ENCODE measurements at regions not wholly inside any gene's neighbourhood (a gene's known extent, or its start where the extent isn't known, plus 50 kb on each side); places are given as distances from the start of the nearest gene placed in this dataset.
"Not testable (repeated sequence)": the region's sequence is repeated elsewhere in the genome, so short reads cannot be mapped to it uniquely, and the experiment has no call there.

DNA sequence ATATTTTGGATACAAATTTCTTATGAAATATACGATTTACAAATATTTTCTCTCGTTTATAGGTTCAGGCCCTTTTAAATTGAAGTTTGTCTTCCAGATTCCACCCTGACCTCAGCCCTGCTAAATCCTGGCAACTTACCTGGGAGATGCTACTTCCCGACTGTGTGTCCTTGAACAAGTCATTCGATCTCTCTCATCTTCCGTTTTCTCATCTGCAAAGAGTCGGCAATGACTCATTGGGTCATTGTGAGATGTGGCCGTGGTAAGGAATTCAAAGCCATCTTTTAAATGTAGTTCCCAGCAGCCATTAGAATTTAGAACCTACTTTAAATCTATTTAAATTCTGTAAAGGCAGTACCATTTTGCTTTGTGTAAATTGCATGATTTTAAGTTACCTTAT, 72.5 kb downstream of the LHX2 start:
- DNase-seq, result no peak

GRCh38 chr9:124087226-124087625, 75.7 kb downstream of the LHX2 start:
- DNase-seq, result no peak

DNA sequence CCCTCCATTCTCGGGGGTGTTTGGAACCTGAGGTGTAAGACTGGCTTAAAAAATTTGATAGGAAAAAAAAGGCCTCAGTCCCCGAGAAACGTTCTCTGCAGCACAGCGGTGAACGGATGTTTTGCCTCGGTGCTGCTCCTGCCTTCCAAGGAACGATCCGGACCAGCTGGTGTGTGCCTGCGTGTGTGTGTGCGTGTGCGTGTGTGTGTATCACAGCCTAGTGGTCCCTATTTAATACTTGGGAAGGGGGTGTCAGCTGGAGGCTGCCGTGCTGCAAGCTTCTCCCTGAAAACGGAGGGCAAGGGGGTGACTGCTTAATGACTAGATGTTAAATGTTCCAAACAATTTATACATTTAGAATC, 76.9 kb downstream of the LHX2 start:
- DNase-seq, result no peak

DNA sequence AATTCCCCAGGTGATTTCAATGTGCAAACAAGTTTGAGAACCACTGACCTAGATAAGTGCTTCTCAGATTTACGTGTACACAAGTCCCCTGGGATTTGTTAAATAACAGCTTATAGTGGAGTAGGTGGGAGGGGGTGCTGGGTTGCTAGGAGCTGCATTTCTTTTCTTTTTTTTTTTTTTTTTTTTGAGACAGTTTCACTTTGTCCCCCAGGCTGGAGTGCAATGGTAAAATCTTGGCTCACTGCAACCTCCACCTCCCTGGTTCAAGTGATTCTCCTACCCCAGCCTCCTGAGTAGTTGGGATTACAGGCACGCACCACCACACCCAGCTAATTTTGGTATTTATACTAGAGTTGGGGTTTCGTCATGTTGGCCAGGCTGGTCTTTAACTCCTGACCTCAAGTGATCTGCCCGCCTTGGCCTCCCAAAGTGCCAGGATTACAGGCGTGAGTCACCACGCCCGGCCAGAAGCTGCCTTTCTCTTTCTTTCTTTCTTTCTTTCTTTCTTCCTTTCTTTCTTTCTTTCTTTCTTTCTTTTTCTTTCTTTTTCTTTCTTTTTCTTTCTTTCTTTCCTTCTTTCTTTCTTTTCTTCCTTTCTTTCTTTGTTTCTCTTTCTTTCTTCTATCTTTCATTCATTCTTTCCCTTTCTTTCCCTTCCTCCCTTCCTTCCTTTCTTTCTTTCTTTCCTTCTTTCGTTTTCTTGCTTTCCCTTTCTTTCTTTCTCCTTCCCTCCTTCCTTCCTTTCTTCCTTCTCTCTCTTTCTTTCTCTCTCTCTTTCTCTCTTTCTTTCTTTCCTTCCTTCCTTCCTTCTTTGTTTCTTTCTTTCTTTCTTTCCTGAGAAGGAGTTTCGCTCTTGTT, 78.3 kb downstream of the LHX2 start:
- DNase-seq, result not testable (repeated sequence)

- DNase-seq, result no peak
Measured at GRCh38 chr9:124098141-124098905, 86.8 kb downstream of the LHX2 start.

GRCh38 chr9:124099860-124100259, 88.3 kb downstream of the LHX2 start:
- DNase-seq, result no peak

- no peak for DNase-seq
Measured at GRCh38 chr9:124101215-124101968, 89.8 kb downstream of the LHX2 start.

- DNase-seq, result no peak
Measured at GRCh38 chr9:124101969-124102345, 90.4 kb downstream of the LHX2 start.

DNA sequence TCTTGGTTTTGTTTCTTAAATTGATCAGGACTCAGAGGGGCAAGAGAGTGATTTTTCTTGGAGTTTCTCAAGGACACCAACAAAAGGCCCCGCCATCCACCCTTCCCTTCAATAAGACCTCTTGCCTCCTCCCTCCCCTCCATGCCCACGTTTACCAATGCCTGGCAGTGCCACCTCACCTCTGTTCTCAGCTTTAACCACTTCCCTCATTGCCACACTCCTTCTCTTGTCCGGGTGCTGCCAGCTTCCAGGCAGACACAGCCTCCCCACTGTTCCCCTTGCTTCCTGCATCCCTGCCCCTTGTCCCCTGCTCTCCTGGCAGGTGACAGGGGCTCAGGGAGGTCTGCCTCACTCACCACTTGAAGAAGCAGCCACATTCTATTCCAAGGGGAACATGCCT, 90.8 kb downstream of the LHX2 start:
- no peak for DNase-seq

GRCh38 chr9:124105266-124105665, 93.7 kb downstream of the LHX2 start:
- DNase-seq, result no peak

- no peak for DNase-seq
Measured at GRCh38 chr9:124108216-124108615, 96.6 kb downstream of the LHX2 start.

DNA sequence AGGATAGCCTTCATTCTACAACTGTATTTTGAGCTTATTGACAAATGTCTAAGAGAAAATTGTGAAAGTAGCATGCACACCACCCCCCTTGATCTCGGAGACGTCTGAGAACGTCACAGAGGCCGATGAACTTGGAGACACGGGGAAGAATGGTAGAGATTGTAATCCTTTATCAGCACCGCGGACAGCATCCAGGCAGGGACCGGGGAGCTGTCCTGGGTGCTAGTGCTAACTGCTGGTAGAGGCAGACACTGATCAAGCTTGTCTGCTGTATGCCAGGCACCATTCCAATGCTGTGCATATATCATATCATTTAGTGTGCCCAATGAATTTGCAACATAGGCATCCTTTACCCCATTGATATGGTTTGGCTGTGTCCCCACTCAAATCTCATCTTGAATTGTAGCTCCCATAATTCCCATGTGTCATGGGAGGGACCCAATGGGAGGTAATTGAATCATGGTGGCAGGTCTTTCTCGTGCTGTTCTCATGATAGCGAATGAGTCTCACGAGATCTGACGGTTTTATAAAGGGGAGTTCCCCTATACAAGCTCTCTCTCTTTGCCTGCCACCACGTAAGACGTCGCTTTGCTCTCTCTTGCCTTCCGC, 98.8 kb downstream of the LHX2 start:
- DNase-seq, result peak; percentile 70

DNA sequence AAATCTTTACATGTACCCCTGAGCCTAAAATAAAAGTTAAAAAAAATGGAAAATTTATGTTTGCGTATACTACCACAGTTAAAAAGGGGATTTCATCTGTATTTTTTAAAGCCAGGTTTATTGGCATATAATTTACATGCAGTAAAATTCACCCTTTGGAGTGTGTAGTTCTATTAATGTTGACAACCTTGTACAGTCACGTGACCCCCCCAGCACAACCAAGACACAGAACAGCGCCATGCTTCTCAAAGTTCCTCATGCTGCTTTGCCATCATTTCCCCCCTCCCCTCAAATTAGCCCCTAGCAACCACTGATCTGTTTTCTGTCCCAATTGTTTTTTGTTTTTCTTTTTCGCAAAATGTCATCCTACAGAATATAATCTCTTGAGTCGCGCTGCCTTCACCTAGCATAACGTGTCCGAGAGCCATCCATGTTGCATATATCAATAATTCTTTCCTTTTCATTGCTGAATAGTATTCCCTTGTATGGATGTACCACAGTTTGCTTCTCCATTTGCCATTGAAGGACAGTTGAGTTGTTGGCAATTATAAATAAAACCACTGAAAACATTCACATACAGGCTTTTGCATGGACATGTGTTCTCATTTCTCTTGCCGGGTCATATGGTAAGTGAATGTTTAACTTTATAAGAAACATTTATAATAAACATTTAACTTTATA, 105.3 kb downstream of the LHX2 start:
- no peak for DNase-seq

DNA sequence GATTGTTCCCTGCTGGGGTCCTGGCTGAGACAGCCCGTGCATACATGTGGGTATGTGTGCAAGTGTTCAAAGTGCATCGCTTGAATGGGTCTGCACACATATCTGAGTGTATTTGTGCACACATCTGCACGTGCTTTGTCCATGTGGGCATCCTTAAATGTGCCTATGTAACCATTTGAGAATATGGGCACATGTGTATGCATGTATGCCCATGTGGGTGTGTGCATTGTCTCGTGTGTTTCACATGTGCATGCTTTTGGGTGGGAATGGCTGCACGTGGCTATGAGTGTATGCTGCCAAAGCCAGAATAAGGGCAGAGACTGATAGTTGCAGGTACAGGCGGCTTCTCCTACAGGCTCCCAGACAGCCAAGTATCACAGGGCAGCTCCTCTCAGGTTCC, 107.3 kb downstream of the LHX2 start:
- no peak for DNase-seq

- DNase-seq, result no peak
Measured at GRCh38 chr9:124120272-124120671, 108.7 kb downstream of the LHX2 start.

DNA sequence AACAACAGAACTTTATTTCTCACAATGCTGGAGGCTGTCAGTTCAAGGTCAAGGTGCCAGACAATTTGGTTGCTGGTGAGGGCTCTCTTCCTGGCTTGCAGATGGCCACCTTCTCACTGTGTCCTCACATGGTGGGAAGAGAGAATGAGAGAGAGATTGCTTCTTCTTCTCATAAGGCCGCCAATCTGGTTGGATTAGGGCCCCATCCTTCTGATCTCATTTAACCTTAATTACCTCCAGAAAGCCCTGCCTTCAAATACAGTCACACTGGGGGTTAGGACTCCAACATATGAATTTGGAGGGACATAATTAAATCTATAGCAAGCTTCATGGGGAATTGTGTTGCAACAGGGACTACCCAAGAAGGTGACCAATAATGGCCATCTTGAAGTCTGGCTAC, 110.2 kb downstream of the LHX2 start:
- no peak for DNase-seq

GRCh38 chr9:124122321-124122720, 110.8 kb downstream of the LHX2 start:
- no peak for DNase-seq

DNA sequence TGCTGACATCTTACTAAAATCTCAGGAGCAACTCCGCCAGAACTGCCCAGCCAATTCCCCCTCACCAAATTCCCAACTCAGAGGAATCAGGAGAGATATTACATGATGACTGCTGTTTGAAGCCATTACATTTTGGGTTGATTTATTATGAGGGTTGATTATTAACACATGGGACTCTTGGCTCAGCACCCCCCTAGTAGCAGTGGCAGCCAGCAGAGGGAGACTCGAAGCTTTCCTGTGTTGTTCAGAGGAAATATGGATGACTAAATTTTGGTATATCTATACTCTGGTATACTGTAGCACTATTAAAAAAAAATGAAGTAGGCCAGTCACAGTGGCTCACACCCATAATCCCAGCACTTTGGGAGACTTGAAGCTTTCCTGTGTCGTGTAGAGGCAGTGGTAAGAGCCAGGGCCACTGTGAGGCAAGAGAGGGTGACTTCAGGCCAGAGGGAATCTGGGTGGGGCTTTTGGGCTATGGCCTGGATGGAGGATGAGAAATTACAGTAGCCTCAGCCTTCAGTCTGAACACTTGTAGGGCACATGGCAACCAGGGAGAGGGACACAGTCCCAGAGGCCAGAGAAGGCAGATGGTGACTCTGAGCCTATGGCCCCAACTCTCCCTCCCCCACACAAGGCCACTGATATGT, 111.4 kb downstream of the LHX2 start:
- DNase-seq, result no peak

DNA sequence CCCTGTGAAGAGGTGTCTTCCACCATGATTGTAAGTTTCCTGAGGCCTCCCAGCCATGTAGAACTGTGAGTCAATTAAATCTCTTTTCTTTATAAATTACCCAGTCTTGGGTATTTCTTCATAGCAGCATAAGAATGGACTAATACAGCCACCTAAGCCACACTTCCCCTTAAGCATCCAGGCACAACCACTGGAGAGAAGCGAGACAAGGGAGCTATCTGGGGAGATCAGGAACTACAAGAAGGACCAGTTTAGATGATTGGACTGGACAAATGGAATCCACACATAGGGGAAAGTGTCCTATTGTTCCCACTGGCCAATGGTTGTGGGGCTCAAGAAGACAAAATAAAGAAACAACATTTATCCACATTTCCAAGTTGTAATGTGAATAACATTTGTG, 112.1 kb downstream of the LHX2 start:
- not testable (repeated sequence) for DNase-seq

- no peak for DNase-seq
Measured at GRCh38 chr9:124124729-124125650, 113.4 kb downstream of the LHX2 start.

DNA sequence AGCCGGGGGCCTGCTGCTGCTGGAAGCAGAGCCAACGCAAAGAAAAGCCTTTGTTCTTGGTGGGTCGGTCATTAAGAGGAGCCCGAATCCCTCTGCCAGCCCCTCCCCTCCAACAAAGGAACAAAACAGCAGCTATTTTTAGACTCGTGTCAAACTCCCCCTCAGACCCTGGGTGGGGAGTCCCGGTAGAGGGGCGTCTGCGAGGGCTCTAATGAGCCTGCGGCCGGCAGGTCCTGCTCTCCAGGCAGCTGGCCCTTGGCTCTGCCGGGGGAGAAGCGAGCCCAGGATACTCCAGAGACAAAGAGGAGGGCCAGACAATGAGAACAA, 114.0 kb downstream of the LHX2 start:
- no peak for DNase-seq

All from 8988T (cell line).